Activated CD8-positive, alpha-beta T cell treated with anti-CD3 and anti-CD28 coated beads, Interleukin-2, amount 10 ng/mL, durations not matched to agents 7 days and 5 days (primary cell): ENCODE measurements at regions not wholly inside any gene's neighbourhood (a gene's known extent, or its start where the extent isn't known, plus 50 kb on each side); places are given as distances from the start of the nearest gene placed in this dataset.
"Not testable (repeated sequence)": the region's sequence is repeated elsewhere in the genome, so short reads cannot be mapped to it uniquely, and the experiment has no call there.

Experiments used
- ATAC-seq: fragments of 150-1000 bp; cut with Tn5 transposase; one replicate; pipeline ENCODE4 v1.10.0; 2021; ENCODE audit warnings: moderate library complexity
- CTCF ChIA-PET: fragments of 350-600 bp; sonication (Branson Sonifier 250); formaldehyde crosslinking; loops from one replicate; lab custom pipeline; 2021; ENCODE audit warnings: antibody characterized with exemption; lab: Charles Lee
- POLR2A ChIA-PET: fragments of 350-600 bp; sonication (Branson Sonifier 250); formaldehyde crosslinking; loops from one replicate; lab custom pipeline; 2021; ENCODE audit warnings: antibody characterized with exemption; lab: Charles Lee
- DNase-seq: peaks from one replicate; pipeline ENCODE4 v3.0.0-alpha.2; 2020
- H3K27ac Mint-ChIP-seq: one replicate; pipeline ENCODE4 v1.8.0; 2021; ENCODE audit warnings: mild to moderate bottlenecking, mixed read lengths
- H3K27me3 Mint-ChIP-seq: one replicate; pipeline ENCODE4 v1.8.0; 2021; ENCODE audit warnings: low read depth, mixed read lengths
- H3K36me3 Mint-ChIP-seq: one replicate; pipeline ENCODE4 v1.8.0; 2021; ENCODE audit warnings: low read depth, mixed read lengths
- H3K4me1 Mint-ChIP-seq: one replicate; pipeline ENCODE4 v1.8.0; 2021; ENCODE audit warnings: low read depth, mixed read lengths
- H3K4me3 Mint-ChIP-seq: one replicate; pipeline ENCODE4 v1.8.0; 2021; ENCODE audit warnings: mild to moderate bottlenecking, mixed read lengths
- H3K9me3 Mint-ChIP-seq: one replicate; pipeline ENCODE4 v1.8.0; 2022; ENCODE audit warnings: mixed read lengths; ENCODE audit not compliant: insufficient read depth

- ChIA-PET POLR2A (no interaction called here), CTCF (no interaction called here)
- peaks cover 4% of the 10 kb centered on the region for H3K9me3 Mint-ChIP-seq
- DNase-seq, result no peak
- no peak overlapping the region for H3K27ac Mint-ChIP-seq
- H3K36me3 Mint-ChIP-seq, result no peaks in the 10 kb centered on the region
- H3K4me3 Mint-ChIP-seq, result no peak overlapping the region
- no peaks in the 10 kb centered on the region for H3K4me1 Mint-ChIP-seq
- H3K27me3 Mint-ChIP-seq, result no peaks in the 10 kb centered on the region
- ATAC-seq, result no peak
Measured at GRCh38 chr5:36552651-36553393, 53.6 kb upstream of the SLC1A3 start.

- H3K36me3 Mint-ChIP-seq, H3K9me3 Mint-ChIP-seq, CTCF ChIA-PET, H3K4me1 Mint-ChIP-seq, POLR2A ChIA-PET, H3K27me3 Mint-ChIP-seq, H3K27ac Mint-ChIP-seq, DNase-seq, H3K4me3 Mint-ChIP-seq, ATAC-seq: not testable (repeated sequence)
Measured at GRCh38 chr5:36555035-36555434, 51.4 kb upstream of the SLC1A3 start.
